ENCODE measurements at regions not wholly inside any gene's neighbourhood (a gene's known extent, or its start where the extent isn't known, plus 50 kb on each side); places are given as distances from the start of the nearest gene placed in this dataset.

GRCh38 chr18:75533950-75534349, 106.4 kb upstream of the SMIM21 start:
- TF ChIP-seq, protein P1, sequence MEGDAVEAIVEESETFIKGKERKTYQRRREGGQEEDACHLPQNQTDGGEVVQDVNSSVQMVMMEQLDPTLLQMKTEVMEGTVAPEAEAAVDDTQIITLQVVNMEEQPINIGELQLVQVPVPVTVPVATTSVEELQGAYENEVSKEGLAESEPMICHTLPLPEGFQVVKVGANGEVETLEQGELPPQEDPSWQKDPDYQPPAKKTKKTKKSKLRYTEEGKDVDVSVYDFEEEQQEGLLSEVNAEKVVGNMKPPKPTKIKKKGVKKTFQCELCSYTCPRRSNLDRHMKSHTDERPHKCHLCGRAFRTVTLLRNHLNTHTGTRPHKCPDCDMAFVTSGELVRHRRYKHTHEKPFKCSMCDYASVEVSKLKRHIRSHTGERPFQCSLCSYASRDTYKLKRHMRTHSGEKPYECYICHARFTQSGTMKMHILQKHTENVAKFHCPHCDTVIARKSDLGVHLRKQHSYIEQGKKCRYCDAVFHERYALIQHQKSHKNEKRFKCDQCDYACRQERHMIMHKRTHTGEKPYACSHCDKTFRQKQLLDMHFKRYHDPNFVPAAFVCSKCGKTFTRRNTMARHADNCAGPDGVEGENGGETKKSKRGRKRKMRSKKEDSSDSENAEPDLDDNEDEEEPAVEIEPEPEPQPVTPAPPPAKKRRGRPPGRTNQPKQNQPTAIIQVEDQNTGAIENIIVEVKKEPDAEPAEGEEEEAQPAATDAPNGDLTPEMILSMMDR (IDR thresholded peaks at IDR 0.05; ENCODE audit: insufficient read depth, low read depth, low read length), result no peak
- no peak for TF ChIP-seq EZH2 (IDR thresholded peaks at IDR 0.05; ENCODE audit: insufficient read depth, low read length)

All from astrocyte (in vitro differentiated cells and primary cell).